Thoracic aorta (tissue), 2 donors: ENCODE measurements at regions not wholly inside any gene's neighbourhood (a gene's known extent, or its start where the extent isn't known, plus 50 kb on each side); places are given as distances from the start of the nearest gene placed in this dataset.

Experiments
- ATAC-seq: fragments of 150-250 bp; one replicate; pipeline ENCODE4 v1.8.0; 2017; ENCODE audit warnings: low read depth; ENCODE audit not compliant: insufficient number of reproducible peaks, low FRiP score
- DNase-seq: peaks from one replicate; pipeline ENCODE4 v3.0.0-alpha.2; 2020; ENCODE audit warnings: low spot score
- H3K27ac ChIP-seq, 2 donors: fragments of 200-600 bp; sonication (generic); 1 replicate in 1 of 2; 2 replicates in 1 of 2; pipeline ENCODE4 v1.5.1; 2016; ENCODE audit warnings: mild to moderate bottlenecking in 2 of 2, moderate library complexity in 2 of 2
- H3K27me3 ChIP-seq: fragments of 200-600 bp; sonication (generic); replicated peaks from 2 replicates; pipeline ENCODE4 v1.6.0; 2016; ENCODE audit warnings: mild to moderate bottlenecking; ENCODE audit not compliant: insufficient read depth
- H3K36me3 ChIP-seq: fragments of 200-600 bp; sonication (generic); one replicate; pipeline ENCODE4 v1.5.1; 2016
- H3K4me1 ChIP-seq, 2 donors: fragments of 200-600 bp; sonication (generic); 1 replicate in 1 of 2; 2 replicates in 1 of 2; pipeline versions ENCODE4 v1.5.1 to v1.6.0; 2016; ENCODE audit warnings: low read depth in 2 of 2, mild to moderate bottlenecking in 1 of 2; ENCODE audit not compliant: control insufficient read depth in 1 of 2
- H3K4me3 ChIP-seq: fragments of 200-600 bp; sonication (generic); 2 replicates; pipeline ENCODE4 v1.5.1; 2016; ENCODE audit warnings: mild to moderate bottlenecking
- H3K9me3 ChIP-seq: fragments of 200-600 bp; sonication (generic); 2 replicates; pipeline ENCODE4 v1.5.1; 2016
- CTCF ChIP-seq: fragments of 200-600 bp; sonication (generic); IDR thresholded peaks from one replicate; pipeline ENCODE4 v1.5.1; 2019; ENCODE audit warnings: antibody characterized with exemption

- peaks cover 15 to 28% of the 10 kb centered on the region in 2 donors for H3K4me1 ChIP-seq
- no peak for TF ChIP-seq CTCF
- H3K9me3 ChIP-seq: no peaks in the 10 kb centered on the region
- peak overlapping the region; percentile 64 to 79 for H3K27ac ChIP-seq
- ATAC-seq: no peak
- no peaks in the 10 kb centered on the region for H3K27me3 ChIP-seq
- no peak for DNase-seq
- H3K4me3 ChIP-seq: no peak overlapping the region
- peaks cover 31% of the 10 kb centered on the region for H3K36me3 ChIP-seq
These were observed 285.0 kb upstream of the TPM1 start for GRCh38 chr15:62757535-62757934.

- Histone ChIP-seq H3K27ac (peak overlapping the region; percentile 64 to 79), H3K27me3 (no peaks in the 10 kb centered on the region), H3K4me3 (peak overlapping the region; percentile 50), H3K9me3 (no peaks in the 10 kb centered on the region), H3K4me1 (peaks cover 15 to 28% of the 10 kb centered on the region in 2 donors), H3K36me3 (peaks cover 32% of the 10 kb centered on the region)
- no peak for TF ChIP-seq CTCF
- ATAC-seq: peak; percentile 80
- peak; percentile 32 for DNase-seq
These were observed 284.2 kb upstream of the TPM1 start for GRCh38 chr15:62758126-62758951.

GRCh38 chr15:62758952-62759349, 283.6 kb upstream of the TPM1 start:
- DNase-seq (no peak), ATAC-seq (no peak)
- TF ChIP-seq CTCF: no peak
- H3K36me3 ChIP-seq: peaks cover 29% of the 10 kb centered on the region
- peak overlapping the region; percentile 64 to 79 for H3K27ac ChIP-seq
- H3K9me3 ChIP-seq: no peaks in the 10 kb centered on the region
- peaks cover 15 to 28% of the 10 kb centered on the region in 2 donors for H3K4me1 ChIP-seq
- no peaks in the 10 kb centered on the region for H3K27me3 ChIP-seq
- peak overlapping the region; percentile 50 for H3K4me3 ChIP-seq

GRCh38 chr15:62760538-62760937, 282.0 kb upstream of the TPM1 start:
- Histone ChIP-seq H3K27me3 (no peaks in the 10 kb centered on the region), H3K27ac (no peak overlapping the region), H3K4me1 (peaks cover 15 to 28% of the 10 kb centered on the region in 2 donors), H3K4me3 (no peak overlapping the region), H3K36me3 (peaks cover 26% of the 10 kb centered on the region), H3K9me3 (no peaks in the 10 kb centered on the region)
- no peak for ATAC-seq
- TF ChIP-seq CTCF: no peak
- DNase-seq: no peak

- TF ChIP-seq CTCF: no peak
- H3K9me3 ChIP-seq: no peaks in the 10 kb centered on the region
- no peaks in the 10 kb centered on the region for H3K4me1 ChIP-seq
- H3K36me3 ChIP-seq: peaks cover 56% of the 10 kb centered on the region
- H3K27ac ChIP-seq: no peak overlapping the region
- H3K27me3 ChIP-seq: no peaks in the 10 kb centered on the region
- H3K4me3 ChIP-seq: no peak overlapping the region
- ATAC-seq (no peak), DNase-seq (no peak)
These were observed 276.6 kb upstream of the TPM1 start for GRCh38 chr15:62765916-62766315.
